Keratinocyte (primary cell): ENCODE measurements at regions not wholly inside any gene's neighbourhood (a gene's known extent, or its start where the extent isn't known, plus 50 kb on each side); places are given as distances from the start of the nearest gene placed in this dataset.

Experiments
- DNase-seq: peaks from one replicate; pipeline ENCODE4 v3.0.0-alpha.2; 2011; ENCODE audit warnings: low read depth, missing footprints, low spot score
- FAIRE-seq: peaks from 2 replicates; lab custom pipeline; 2011; peaks lifted over from hg19 to GRCh38; lab: Jason Lieb, UNC
- H2AFZ ChIP-seq: 2 replicates; pipeline ENCODE4 v1.6.0; 2012; ENCODE audit warnings: low read length, control low read depth, inconsistent platforms; ENCODE audit not compliant: control insufficient read depth
- H3K27ac ChIP-seq: 2 replicates; pipeline ENCODE4 v1.5.1; 2011; ENCODE audit warnings: low read length; ENCODE audit not compliant: control insufficient read depth, insufficient read depth
- H3K27me3 ChIP-seq: 3 replicates; pipeline ENCODE4 v1.6.0; 2011; ENCODE audit warnings: low read length; ENCODE audit not compliant: control insufficient read depth, insufficient read depth; ENCODE audit errors: extremely low read depth
- H3K36me3 ChIP-seq, 2 experiments: 2 replicates in 1 of 2; 3 replicates in 1 of 2; pipeline ENCODE4 v1.5.1; 2011; ENCODE audit warnings: low read length in 2 of 2, mild to moderate bottlenecking in 1 of 2; ENCODE audit not compliant: control insufficient read depth in 2 of 2, insufficient read depth in 2 of 2; ENCODE audit errors: extremely low read depth in 1 of 2
- H3K4me1 ChIP-seq: 3 replicates; pipeline ENCODE4 v1.5.1; 2011; ENCODE audit warnings: low read length; ENCODE audit not compliant: control insufficient read depth, insufficient read depth; ENCODE audit errors: extremely low read depth
- H3K4me2 ChIP-seq: 3 replicates; pipeline ENCODE4 v1.6.0; 2011; ENCODE audit warnings: low read depth, low read length; ENCODE audit not compliant: control insufficient read depth, insufficient read depth; ENCODE audit errors: extremely low read depth
- H3K4me3 ChIP-seq, 3 experiments: fragments of 200-600 bp in 1 of 3; sonication (generic) in 1 of 3; 2 replicates in 2 of 3; 3 replicates in 1 of 3; pipeline ENCODE4 v1.5.1; 2011 to 2016; ENCODE audit warnings: low read length in 3 of 3, mild to moderate bottlenecking in 3 of 3, control low read depth in 2 of 3, inconsistent platforms in 1 of 3, low read depth in 1 of 3, mixed read lengths in 1 of 3, mixed run types in 1 of 3, moderate library complexity in 1 of 3; ENCODE audit not compliant: control insufficient read depth in 2 of 3, insufficient read depth in 2 of 3; ENCODE audit errors: extremely low read depth in 1 of 3
- H3K79me2 ChIP-seq: 2 replicates; pipeline ENCODE4 v1.6.0; 2012; ENCODE audit warnings: low read length; ENCODE audit not compliant: control insufficient read depth, insufficient read depth
- H3K9ac ChIP-seq: 3 replicates; pipeline ENCODE4 v1.6.0; 2011; ENCODE audit warnings: low read length; ENCODE audit not compliant: control insufficient read depth, insufficient read depth; ENCODE audit errors: extremely low read depth
- H3K9me1 ChIP-seq: 3 replicates; pipeline ENCODE4 v1.6.0; 2011; ENCODE audit warnings: low read length; ENCODE audit not compliant: control insufficient read depth, insufficient read depth; ENCODE audit errors: extremely low read depth
- H3K9me3 ChIP-seq: 2 replicates; pipeline ENCODE4 v1.5.1; 2012; ENCODE audit warnings: low read depth, low read length; ENCODE audit not compliant: control insufficient read depth
- H4K20me1 ChIP-seq: 3 replicates; pipeline ENCODE4 v1.6.0; 2011; ENCODE audit warnings: low read length; ENCODE audit not compliant: control insufficient read depth, insufficient read depth; ENCODE audit errors: extremely low read depth
- CTCF ChIP-seq, 3 experiments: IDR thresholded peaks in 1 of 3; conservative IDR thresholded peaks in 1 of 3; optimal IDR thresholded peaks in 1 of 3; 2 replicates in 2 of 3; 3 replicates in 1 of 3; pipeline versions ENCODE3 to v1.5.1; 2011; ENCODE audit warnings: low read length in 3 of 3, mild to moderate bottlenecking in 3 of 3, moderate library complexity in 2 of 3, control low read depth in 1 of 3, inconsistent platforms in 1 of 3; ENCODE audit not compliant: insufficient read depth in 2 of 3; ENCODE audit errors: extremely low read depth in 1 of 3
- EZH2 ChIP-seq: IDR thresholded peaks from one replicate; pipeline ENCODE4 v1.6.1; 2012; ENCODE audit warnings: inconsistent platforms, mild to moderate bottlenecking, low read length, moderate library complexity
- dilution Hi-C: fragments of 300-500 bp; cut with MboI; formaldehyde crosslinking; loops from one replicate; pipeline ENCODE4 v1.7.0; 2020; ENCODE audit warnings: low sequenced_read_pairs; ENCODE audit not compliant: extremely low pct_ligation_motif_present

GRCh38 chr7:136292365-136292764 is 315.2 kb upstream of the MTPN start:
- H3K27me3 ChIP-seq = no peaks in the 10 kb centered on the region
- dilution Hi-C loops = no loop called here
- FAIRE-seq = no peak
- H3K4me2 ChIP-seq = no peak overlapping the region
- no peaks in the 10 kb centered on the region for H3K36me3 ChIP-seq
- TF ChIP-seq CTCF (optimal IDR thresholded peaks at IDR 0.05 in 1 of 3, IDR thresholded peaks at IDR 0.05 in 1 of 3, conservative IDR thresholded peaks at IDR 0.05 in 1 of 3; ENCODE audit: extremely low read depth in 1 of 3, insufficient read depth in 2 of 3, low read length in 3 of 3) (no peak), EZH2 (no peak)
- no peaks in the 10 kb centered on the region for H4K20me1 ChIP-seq
- H3K9me3 ChIP-seq = no peaks in the 10 kb centered on the region
- H3K4me1 ChIP-seq = no peaks in the 10 kb centered on the region
- no peak overlapping the region for H3K27ac ChIP-seq
- H2AFZ ChIP-seq = no peak overlapping the region
- no peak overlapping the region for H3K9ac ChIP-seq
- no peaks in the 10 kb centered on the region for H3K9me1 ChIP-seq
- no peaks in the 10 kb centered on the region for H3K79me2 ChIP-seq
- H3K4me3 ChIP-seq = no peak overlapping the region
- DNase-seq = no peak

- TF ChIP-seq EZH2 (no peak), CTCF (optimal IDR thresholded peaks at IDR 0.05 in 1 of 3, IDR thresholded peaks at IDR 0.05 in 1 of 3, conservative IDR thresholded peaks at IDR 0.05 in 1 of 3; ENCODE audit: extremely low read depth in 1 of 3, insufficient read depth in 2 of 3, low read length in 3 of 3) (no peak)
- H3K9me3 ChIP-seq = no peaks in the 10 kb centered on the region
- no peaks in the 10 kb centered on the region for H3K9me1 ChIP-seq
- no peak overlapping the region for H3K9ac ChIP-seq
- no peak overlapping the region for H3K4me2 ChIP-seq
- no peak for DNase-seq
- FAIRE-seq = no peak
- H2AFZ ChIP-seq = no peak overlapping the region
- dilution Hi-C loops = no loop called here
- no peaks in the 10 kb centered on the region for H3K27me3 ChIP-seq
- H4K20me1 ChIP-seq = no peaks in the 10 kb centered on the region
- no peak overlapping the region for H3K27ac ChIP-seq
- H3K4me3 ChIP-seq = no peak overlapping the region
- H3K36me3 ChIP-seq = no peaks in the 10 kb centered on the region
- no peaks in the 10 kb centered on the region for H3K79me2 ChIP-seq
- no peaks in the 10 kb centered on the region for H3K4me1 ChIP-seq
Observed at GRCh38 chr7:136290351-136290750, 313.2 kb upstream of the MTPN start.
